ENCODE measurements at regions not wholly inside any gene's neighbourhood (a gene's known extent, or its start where the extent isn't known, plus 50 kb on each side); places are given as distances from the start of the nearest gene placed in this dataset.

- Histone ChIP-seq H3K9me1 (replicated peaks; ENCODE audit: control insufficient read depth, extremely low read depth, insufficient read depth, low read length) (no peaks in the 10 kb centered on the region), H3K36me3 (ENCODE audit: control insufficient read depth in 2 of 2, extremely low read depth in 1 of 2, insufficient read depth in 2 of 2, low read length in 2 of 2) (no peaks in the 10 kb centered on the region), H3K4me2 (ENCODE audit: insufficient read depth, low read length) (no peak overlapping the region), H3K79me2 (ENCODE audit: control insufficient read depth, insufficient read depth, low read length) (no peaks in the 10 kb centered on the region), H4K20me1 (replicated peaks; ENCODE audit: control insufficient read depth, extremely low read depth, insufficient read depth, low read length) (no peaks in the 10 kb centered on the region), H3K9ac (replicated peaks; ENCODE audit: extremely low read depth, insufficient read depth, low read length) (no peak overlapping the region), H3K4me1 (ENCODE audit: control insufficient read depth, extremely low read depth, insufficient read depth, low read length) (peaks cover 5% of the 10 kb centered on the region), H3K27ac (ENCODE audit: insufficient read depth, low read depth, low read length) (no peak overlapping the region), H3K27me3 (ENCODE audit: control insufficient read depth in 2 of 2, insufficient read depth in 2 of 2, low read length in 2 of 2) (no peaks in the 10 kb centered on the region), H3K4me3 (replicated peaks in 1 of 3; ENCODE audit: insufficient read depth in 1 of 3, low read depth in 1 of 3, low read length in 3 of 3) (no peak overlapping the region), H2AFZ (ENCODE audit: low read depth, low read length) (no peak overlapping the region), H3K9me3 (replicated peaks; ENCODE audit: control insufficient read depth, insufficient read depth, low read length) (no peaks in the 10 kb centered on the region)
- DNase-seq (ENCODE audit: low read depth, low spot score) (no peak), FAIRE-seq (no peak)
- dilution Hi-C loops (cut with MboI; ENCODE audit: extremely low pct_ligation_motif_present, low sequenced_read_pairs) = no loop called here
- intact Hi-C loops (cut with micrococcal nuclease) = no loop called here
- CTCF ChIA-PET = no interaction called here
- no peak for TF ChIP-seq MYC (IDR thresholded peaks at IDR 0.05; ENCODE audit: low read depth, low read length)
- no peak for TF ChIP-seq POLR2AphosphoS5 (IDR thresholded peaks at IDR 0.05; ENCODE audit: insufficient read depth, low read depth, low read length)
- no peak for TF ChIP-seq JUN (IDR thresholded peaks at IDR 0.05; ENCODE audit: borderline replicate concordance, insufficient read depth, insufficient read length, low read depth)
- POLR2A ChIA-PET = no interaction called here
- no TSS peak for BruUV-seq (replicated peaks)
These were observed 112.8 kb upstream of the PITX2 start for GRCh38 chr4:110735686-110736085.

GRCh38 chr4:110737931-110738330, 115.1 kb upstream of the PITX2 start:
- no peaks in the 10 kb centered on the region for H4K20me1 ChIP-seq (replicated peaks; ENCODE audit: control insufficient read depth, extremely low read depth, insufficient read depth, low read length)
- peaks cover 9% of the 10 kb centered on the region for H3K4me1 ChIP-seq (ENCODE audit: control insufficient read depth, extremely low read depth, insufficient read depth, low read length)
- H3K36me3 ChIP-seq (ENCODE audit: control insufficient read depth in 2 of 2, extremely low read depth in 1 of 2, insufficient read depth in 2 of 2, low read length in 2 of 2) = no peaks in the 10 kb centered on the region
- H3K27ac ChIP-seq (ENCODE audit: insufficient read depth, low read depth, low read length) = no peak overlapping the region
- intact Hi-C loops (cut with micrococcal nuclease) (no loop called here), dilution Hi-C loops (cut with MboI; ENCODE audit: extremely low pct_ligation_motif_present, low sequenced_read_pairs) (no loop called here)
- ChIA-PET POLR2A (no interaction called here), CTCF (no interaction called here)
- H3K9me1 ChIP-seq (replicated peaks; ENCODE audit: control insufficient read depth, extremely low read depth, insufficient read depth, low read length) = no peaks in the 10 kb centered on the region
- H3K9ac ChIP-seq (replicated peaks; ENCODE audit: extremely low read depth, insufficient read depth, low read length) = no peak overlapping the region
- DNase-seq (ENCODE audit: low read depth, low spot score) (no peak), FAIRE-seq (no peak)
- no peak overlapping the region for H3K4me2 ChIP-seq (ENCODE audit: insufficient read depth, low read length)
- no peaks in the 10 kb centered on the region for H3K9me3 ChIP-seq (replicated peaks; ENCODE audit: control insufficient read depth, insufficient read depth, low read length)
- H3K4me3 ChIP-seq (replicated peaks in 1 of 3; ENCODE audit: insufficient read depth in 1 of 3, low read depth in 1 of 3, low read length in 3 of 3) = no peak overlapping the region
- no peaks in the 10 kb centered on the region for H3K27me3 ChIP-seq (ENCODE audit: control insufficient read depth in 2 of 2, insufficient read depth in 2 of 2, low read length in 2 of 2)
- no peaks in the 10 kb centered on the region for H3K79me2 ChIP-seq (ENCODE audit: control insufficient read depth, insufficient read depth, low read length)
- no peak overlapping the region for H2AFZ ChIP-seq (ENCODE audit: low read depth, low read length)
- BruUV-seq (replicated peaks) = no TSS peak
- no peak for TF ChIP-seq MYC (IDR thresholded peaks at IDR 0.05; ENCODE audit: low read depth, low read length)
- TF ChIP-seq GATA2 (IDR thresholded peaks at IDR 0.05; ENCODE audit: insufficient read depth, insufficient read length, low read depth, low read length) = no peak
- TF ChIP-seq MAX (IDR thresholded peaks at IDR 0.05; ENCODE audit: insufficient read depth, insufficient read length) = no peak
- TF ChIP-seq FOS (IDR thresholded peaks at IDR 0.05; ENCODE audit: borderline replicate concordance, insufficient read depth, low read length) = no peak
- no peak for TF ChIP-seq EZH2 (IDR thresholded peaks at IDR 0.05; ENCODE audit: borderline replicate concordance, low read depth, low read length, severe bottlenecking)
- TF ChIP-seq, protein P1, sequence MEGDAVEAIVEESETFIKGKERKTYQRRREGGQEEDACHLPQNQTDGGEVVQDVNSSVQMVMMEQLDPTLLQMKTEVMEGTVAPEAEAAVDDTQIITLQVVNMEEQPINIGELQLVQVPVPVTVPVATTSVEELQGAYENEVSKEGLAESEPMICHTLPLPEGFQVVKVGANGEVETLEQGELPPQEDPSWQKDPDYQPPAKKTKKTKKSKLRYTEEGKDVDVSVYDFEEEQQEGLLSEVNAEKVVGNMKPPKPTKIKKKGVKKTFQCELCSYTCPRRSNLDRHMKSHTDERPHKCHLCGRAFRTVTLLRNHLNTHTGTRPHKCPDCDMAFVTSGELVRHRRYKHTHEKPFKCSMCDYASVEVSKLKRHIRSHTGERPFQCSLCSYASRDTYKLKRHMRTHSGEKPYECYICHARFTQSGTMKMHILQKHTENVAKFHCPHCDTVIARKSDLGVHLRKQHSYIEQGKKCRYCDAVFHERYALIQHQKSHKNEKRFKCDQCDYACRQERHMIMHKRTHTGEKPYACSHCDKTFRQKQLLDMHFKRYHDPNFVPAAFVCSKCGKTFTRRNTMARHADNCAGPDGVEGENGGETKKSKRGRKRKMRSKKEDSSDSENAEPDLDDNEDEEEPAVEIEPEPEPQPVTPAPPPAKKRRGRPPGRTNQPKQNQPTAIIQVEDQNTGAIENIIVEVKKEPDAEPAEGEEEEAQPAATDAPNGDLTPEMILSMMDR (IDR thresholded peaks at IDR 0.05; ENCODE audit: extremely low read depth in 1 of 2, insufficient read depth in 1 of 2, low read depth in 1 of 2, low read length in 2 of 2) = no peak
- no peak for TF ChIP-seq JUN (IDR thresholded peaks at IDR 0.05; ENCODE audit: borderline replicate concordance, insufficient read depth, insufficient read length, low read depth)
- TF ChIP-seq POLR2A (IDR thresholded peaks at IDR 0.05; ENCODE audit: low read depth, low read length) = no peak
- TF ChIP-seq POLR2AphosphoS5 (IDR thresholded peaks at IDR 0.05; ENCODE audit: insufficient read depth, low read depth, low read length) = no peak

Measured in endothelial cell of umbilical vein (primary cell).